Jurkat, Clone E6-1 (cell line): ENCODE measurements at regions not wholly inside any gene's neighbourhood (a gene's known extent, or its start where the extent isn't known, plus 50 kb on each side); places are given as distances from the start of the nearest gene placed in this dataset.
A peak's percentile ranks its signal among the peaks of the same experiment; 100 is the strongest.
"Not testable (repeated sequence)": the region's sequence is repeated elsewhere in the genome, so short reads cannot be mapped to it uniquely, and the experiment has no call there.

Experiments used
- DNase-seq: peaks from one replicate; pipeline ENCODE4 v3.0.0-alpha.2; 2011; ENCODE audit warnings: low read depth, low spot score
- H3K4me3 ChIP-seq: 2 replicates; pipeline ENCODE4 v1.5.1; 2011; ENCODE audit warnings: mild to moderate bottlenecking, low read length, control low read depth, moderate library complexity

- H3K4me3 ChIP-seq: no peak overlapping the region
- DNase-seq: no peak
Observed at GRCh38 chr11:22089609-22090008, 103.3 kb upstream of the ANO5 start.

GRCh38 chr11:22106566-22106965 is 86.3 kb upstream of the ANO5 start:
- no peak overlapping the region for H3K4me3 ChIP-seq
- no peak for DNase-seq

GRCh38 chr11:22115470-22116029 is 77.3 kb upstream of the ANO5 start:
- no peak for DNase-seq
- H3K4me3 ChIP-seq: no peak overlapping the region

GRCh38 chr11:22127981-22128380 is 64.9 kb upstream of the ANO5 start:
- not testable (repeated sequence) for H3K4me3 ChIP-seq, DNase-seq

GRCh38 chr11:22130462-22131053 is 62.3 kb upstream of the ANO5 start:
- peak; percentile 12 for DNase-seq
- no peak overlapping the region for H3K4me3 ChIP-seq

GRCh38 chr11:22133776-22134175 is 59.1 kb upstream of the ANO5 start:
- DNase-seq: no peak
- H3K4me3 ChIP-seq: no peak overlapping the region

GRCh38 chr11:22138264-22138663 is 54.6 kb upstream of the ANO5 start:
- no peak overlapping the region for H3K4me3 ChIP-seq
- DNase-seq: no peak
